ENCODE measurements at regions not wholly inside any gene's neighbourhood (a gene's known extent, or its start where the extent isn't known, plus 50 kb on each side); places are given as distances from the start of the nearest gene placed in this dataset.

- peak; percentile 77 for DNase-seq (ENCODE audit: low read depth, low spot score)
Observed at GRCh38 chr1:165073185-165074007, 283.1 kb downstream of the LMX1A start.

GRCh38 chr1:165070675-165071074 lies 285.8 kb downstream of the LMX1A start:
- no peak for DNase-seq (ENCODE audit: low read depth, low spot score)

GRCh38 chr1:165069829-165070228 lies 286.7 kb downstream of the LMX1A start:
- no peak for DNase-seq (ENCODE audit: low read depth, low spot score)

- DNase-seq (ENCODE audit: low read depth, low spot score) = no peak
Observed at GRCh38 chr1:165068741-165069140, 287.8 kb downstream of the LMX1A start.

- no peak for DNase-seq (ENCODE audit: low read depth, low spot score)
Observed at GRCh38 chr1:165067829-165068228, 288.7 kb downstream of the LMX1A start.

- DNase-seq (ENCODE audit: low read depth, low spot score) = peak; percentile 11
Observed at GRCh38 chr1:165063181-165063965, 293.1 kb downstream of the LMX1A start.

GRCh38 chr1:165062346-165062745 lies 294.2 kb downstream of the LMX1A start:
- no peak for DNase-seq (ENCODE audit: low read depth, low spot score)

- DNase-seq (ENCODE audit: low read depth, low spot score) = no peak
Observed at GRCh38 chr1:165060285-165060793, 296.2 kb downstream of the LMX1A start.

GRCh38 chr1:165057956-165058355 lies 298.6 kb downstream of the LMX1A start:
- DNase-seq (ENCODE audit: low read depth, low spot score) = no peak

- DNase-seq (ENCODE audit: low read depth, low spot score) = no peak
Observed at GRCh38 chr1:165056914-165057313, 299.6 kb downstream of the LMX1A start.

GRCh38 chr1:165055581-165055980 lies 300.9 kb downstream of the LMX1A start:
- DNase-seq (ENCODE audit: low read depth, low spot score) = no peak

- DNase-seq (ENCODE audit: low read depth, low spot score) = no peak
Observed at GRCh38 chr1:165054627-165055026, 301.9 kb downstream of the LMX1A start.

GRCh38 chr1:165053351-165053750 lies 303.2 kb downstream of the LMX1A start:
- DNase-seq (ENCODE audit: low read depth, low spot score) = peak; percentile 44

GRCh38 chr1:165052936-165053335 lies 303.6 kb downstream of the LMX1A start:
- peak; percentile 3 for DNase-seq (ENCODE audit: low read depth, low spot score)

- no peak for DNase-seq (ENCODE audit: low read depth, low spot score)
Observed at GRCh38 chr1:165052431-165052830, 304.1 kb downstream of the LMX1A start.

- DNase-seq (ENCODE audit: low read depth, low spot score) = no peak
Observed at GRCh38 chr1:165050246-165050645, 306.3 kb downstream of the LMX1A start.

GRCh38 chr1:165047994-165048393 lies 308.5 kb downstream of the LMX1A start:
- DNase-seq (ENCODE audit: low read depth, low spot score) = no peak

- DNase-seq (ENCODE audit: low read depth, low spot score) = no peak
Observed at GRCh38 chr1:165045902-165046301, 310.6 kb downstream of the LMX1A start.

- no peak for DNase-seq (ENCODE audit: low read depth, low spot score)
Observed at GRCh38 chr1:165040641-165041040, 315.9 kb downstream of the LMX1A start.

- no peak for DNase-seq (ENCODE audit: low read depth, low spot score)
Observed at GRCh38 chr1:165039996-165040395, 316.5 kb downstream of the LMX1A start.

GRCh38 chr1:165036403-165036802 lies 320.1 kb downstream of the LMX1A start:
- DNase-seq (ENCODE audit: low read depth, low spot score) = no peak

- no peak for DNase-seq (ENCODE audit: low read depth, low spot score)
Observed at GRCh38 chr1:165034136-165034809, 322.2 kb downstream of the LMX1A start.
